Inflammatory macrophage (primary cell): ENCODE measurements at regions not wholly inside any gene's neighbourhood (a gene's known extent, or its start where the extent isn't known, plus 50 kb on each side); places are given as distances from the start of the nearest gene placed in this dataset.

Source experiments
- DNase-seq, 2 donors: peaks; one replicate each; pipeline ENCODE4 v3.0.0-alpha.2; 2020 to 2022

DNA sequence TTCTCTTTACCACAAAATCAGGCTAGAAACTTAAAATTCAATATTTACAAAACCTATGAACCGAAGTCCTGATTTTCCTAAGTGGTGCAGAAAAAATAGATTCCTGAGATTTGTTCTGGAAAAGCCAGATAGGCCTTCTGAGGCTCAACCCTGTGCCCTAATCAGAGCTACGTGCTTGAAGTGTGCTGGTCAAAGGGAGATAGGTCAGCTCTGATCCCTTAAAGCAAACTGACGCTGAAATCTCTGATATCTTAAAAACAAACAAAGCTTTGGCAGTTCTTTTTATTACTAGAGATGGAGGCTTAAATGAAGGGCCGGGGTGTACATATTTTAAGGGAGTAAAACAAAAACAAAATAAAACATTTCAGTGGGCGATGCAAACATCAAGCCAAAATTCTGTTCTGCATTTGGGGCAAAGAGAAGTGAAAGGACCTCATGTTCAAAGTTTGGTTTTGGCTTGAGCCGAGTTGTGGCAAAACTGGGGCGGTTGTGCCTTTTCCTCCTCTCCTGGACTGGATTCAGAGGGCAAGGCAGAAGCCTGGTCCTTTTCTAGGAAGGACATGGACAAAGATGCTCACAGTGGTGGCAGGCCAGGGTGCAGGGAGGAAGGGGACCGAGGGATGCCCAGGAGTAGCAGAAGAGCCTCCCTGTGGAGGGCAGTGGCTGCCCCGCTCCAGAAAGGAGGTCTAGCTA, 295.0 kb downstream of the CDCA7 start:
- DNase-seq: no peak

- no peak for DNase-seq
These were observed 297.2 kb downstream of the CDCA7 start for GRCh38 chr2:173651891-173652290.

- DNase-seq: no peak
These were observed 297.6 kb downstream of the CDCA7 start for GRCh38 chr2:173652311-173652710.

- DNase-seq: no peak
These were observed 298.2 kb downstream of the CDCA7 start for GRCh38 chr2:173652767-173653431.

DNA sequence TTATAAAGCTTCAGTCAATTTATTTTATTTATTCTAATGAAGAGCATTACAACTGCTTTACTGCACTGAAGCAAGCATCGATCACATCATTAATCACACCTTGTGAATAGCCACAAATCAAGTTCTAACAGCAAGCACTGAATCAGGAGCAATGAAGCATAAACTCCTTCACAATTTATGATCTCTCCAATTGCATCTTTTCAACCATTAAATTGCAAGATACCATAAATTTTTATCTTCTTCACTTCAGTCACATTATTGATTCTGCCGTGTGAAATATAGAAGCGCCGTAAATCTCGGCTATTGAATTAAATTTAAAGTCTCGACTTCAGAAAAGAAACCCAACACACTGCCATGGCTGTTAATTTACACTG, 298.7 kb downstream of the CDCA7 start:
- no peak for DNase-seq

DNA sequence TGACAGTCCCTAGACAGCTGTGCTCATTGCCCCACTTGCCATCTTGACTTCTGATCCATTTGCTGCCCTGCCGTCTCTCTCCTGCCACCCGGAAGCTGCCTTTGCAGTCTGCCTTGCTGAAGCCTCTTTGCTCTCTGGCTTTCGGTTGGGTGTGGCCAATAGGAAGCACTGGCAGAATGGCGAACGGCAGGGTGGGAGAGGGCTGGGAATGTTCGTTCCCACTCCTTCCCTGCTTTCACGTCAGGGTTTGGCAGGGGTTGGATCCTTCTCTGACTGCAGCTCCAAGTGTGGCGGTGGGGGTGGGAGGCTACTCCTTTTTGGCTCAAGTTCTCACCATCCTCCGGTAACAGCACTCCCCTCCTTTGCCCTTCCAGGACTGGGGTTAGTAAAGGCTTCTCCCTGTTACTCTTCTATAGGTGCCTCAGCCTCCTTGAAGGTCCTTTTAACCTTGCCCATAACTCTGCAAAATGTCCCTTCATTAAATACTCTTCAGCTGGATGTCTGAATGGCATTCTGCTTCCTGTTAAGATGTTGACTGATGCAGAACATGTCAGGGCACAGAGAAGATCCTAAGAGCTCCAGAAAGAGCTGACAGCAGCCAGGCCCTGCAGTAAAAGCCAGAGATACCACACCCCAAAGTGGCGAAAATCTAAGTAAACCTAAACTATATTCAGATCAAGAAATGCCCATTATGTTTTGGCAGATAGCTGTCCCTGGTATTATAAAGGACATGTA, 299.7 kb downstream of the CDCA7 start:
- no peak for DNase-seq

- DNase-seq: no peak
These were observed 300.2 kb downstream of the CDCA7 start for GRCh38 chr2:173654896-173655265.

- DNase-seq: no peak
These were observed 301.4 kb downstream of the CDCA7 start for GRCh38 chr2:173656086-173656485.

DNA sequence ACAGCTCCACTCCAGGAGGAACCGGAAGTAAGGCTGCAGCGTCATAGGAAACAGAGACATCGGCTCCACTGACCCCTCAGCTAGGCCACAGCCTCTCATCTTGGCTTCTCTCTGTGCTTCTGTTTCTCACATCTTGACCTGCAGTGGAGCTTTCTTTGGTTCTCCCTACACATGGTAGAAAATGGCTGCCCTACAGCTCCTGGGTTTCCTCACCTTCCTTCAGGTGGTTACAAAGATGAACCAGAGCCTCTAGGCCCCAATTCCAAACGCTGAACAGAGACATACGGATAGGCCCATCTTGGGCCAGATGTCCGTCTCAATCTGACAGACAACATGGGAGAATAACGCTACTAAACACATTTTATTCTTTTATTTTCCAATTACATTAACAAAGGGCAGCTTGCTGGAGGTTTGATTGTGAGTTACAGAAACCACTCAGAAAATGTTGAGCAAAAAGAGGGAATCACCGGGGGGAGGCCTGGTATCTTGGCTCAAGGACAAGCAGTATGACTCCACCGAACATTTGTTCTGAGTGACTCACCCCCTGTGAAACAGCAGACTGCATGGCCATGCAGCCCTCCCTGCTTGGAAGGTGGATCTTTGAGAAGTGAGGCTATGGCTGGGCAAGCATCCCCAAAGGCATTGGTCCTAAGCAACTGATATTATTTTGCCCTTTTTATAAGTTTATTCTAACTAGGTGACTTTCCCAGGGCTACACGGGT, 303.5 kb downstream of the CDCA7 start:
- DNase-seq: no peak

- no peak for DNase-seq
These were observed 304.3 kb downstream of the CDCA7 start for GRCh38 chr2:173658946-173659371.

- DNase-seq: no peak
These were observed 304.8 kb downstream of the CDCA7 start for GRCh38 chr2:173659509-173659908.

GRCh38 chr2:173661586-173661985, 303.6 kb downstream of the SP3 start:
- DNase-seq: no peak

GRCh38 chr2:173663353-173663752, 301.8 kb downstream of the SP3 start:
- DNase-seq: no peak

- DNase-seq: no peak
These were observed 301.2 kb downstream of the SP3 start for GRCh38 chr2:173663835-173664512.

- no peak for DNase-seq
These were observed 300.7 kb downstream of the SP3 start for GRCh38 chr2:173664513-173664910.

- no peak for DNase-seq
These were observed 298.8 kb downstream of the SP3 start for GRCh38 chr2:173666171-173666888.

GRCh38 chr2:173667014-173667413, 298.2 kb downstream of the SP3 start:
- DNase-seq: no peak

GRCh38 chr2:173667415-173667814, 297.8 kb downstream of the SP3 start:
- DNase-seq: peak in 1 of 2 donors; percentile 8

- no peak for DNase-seq
These were observed 295.8 kb downstream of the SP3 start for GRCh38 chr2:173669271-173669853.

DNA sequence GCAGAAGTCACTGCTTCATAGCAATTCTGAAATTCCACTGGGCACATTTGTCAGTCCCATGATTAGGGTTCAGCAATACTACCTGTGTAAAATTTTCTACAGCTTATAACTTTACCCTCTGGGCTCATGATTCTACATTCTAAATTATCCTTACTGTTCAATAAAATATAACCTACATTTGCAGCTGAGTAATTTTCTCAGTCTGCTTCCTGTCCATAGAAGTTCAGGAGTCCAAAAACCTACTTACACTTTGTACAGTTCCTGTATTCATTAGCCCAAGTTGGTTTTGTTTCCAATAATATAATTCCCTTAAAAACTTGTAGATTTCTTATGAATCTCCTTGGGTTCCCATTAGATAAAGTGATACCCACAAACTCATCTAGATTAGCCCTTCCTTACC, 295.3 kb downstream of the SP3 start:
- no peak for DNase-seq

- DNase-seq: no peak
These were observed 292.4 kb downstream of the SP3 start for GRCh38 chr2:173672573-173673340.
